GM19025 (cell line): ENCODE measurements at regions not wholly inside any gene's neighbourhood (a gene's known extent, or its start where the extent isn't known, plus 50 kb on each side); places are given as distances from the start of the nearest gene placed in this dataset.
"Not testable (repeated sequence)": the region's sequence is repeated elsewhere in the genome, so short reads cannot be mapped to it uniquely, and the experiment has no call there.

Source experiments
- ATAC-seq: cut with Tn5 transposase; IDR thresholded peaks from one replicate; pipeline ENCODE4 v1.9.1; 2021; ENCODE audit warnings: mild to moderate bottlenecking, low read depth, moderate library complexity; ENCODE audit not compliant: unreplicated experiment

GRCh38 chr12:127108360-127109215, 1158.4 kb upstream of the TMEM132C start:
- peak; percentile 67 for ATAC-seq

- no peak for ATAC-seq
Observed at GRCh38 chr12:127113945-127114344, 1153.0 kb upstream of the TMEM132C start.

GRCh38 chr12:127115468-127116035, 1151.4 kb upstream of the TMEM132C start:
- ATAC-seq = no peak

- no peak for ATAC-seq
Observed at GRCh38 chr12:127118251-127118650, 1148.7 kb upstream of the TMEM132C start.

- ATAC-seq = no peak
Observed at GRCh38 chr12:127119600-127120140, 1147.3 kb upstream of the TMEM132C start.

- ATAC-seq = no peak
Observed at GRCh38 chr12:127120851-127121250, 1146.1 kb upstream of the TMEM132C start.

- no peak for ATAC-seq
Observed at GRCh38 chr12:127121494-127122084, 1145.4 kb upstream of the TMEM132C start.

GRCh38 chr12:127125607-127126259, 1141.2 kb upstream of the TMEM132C start:
- ATAC-seq = peak; percentile 84

GRCh38 chr12:127126260-127126628, 1140.7 kb upstream of the TMEM132C start:
- peak; percentile 7 for ATAC-seq

GRCh38 chr12:127127897-127128296, 1139.1 kb upstream of the TMEM132C start:
- ATAC-seq = no peak

GRCh38 chr12:127130506-127131124, 1136.4 kb upstream of the TMEM132C start:
- ATAC-seq = no peak

GRCh38 chr12:127133675-127134335, 1133.2 kb upstream of the TMEM132C start:
- no peak for ATAC-seq

GRCh38 chr12:127140864-127141484, 1126.0 kb upstream of the TMEM132C start:
- ATAC-seq = not testable (repeated sequence)

GRCh38 chr12:127143020-127143419, 1124.0 kb upstream of the TMEM132C start:
- ATAC-seq = no peak

GRCh38 chr12:127144770-127145169, 1122.2 kb upstream of the TMEM132C start:
- no peak for ATAC-seq

- ATAC-seq = no peak
Observed at GRCh38 chr12:127145241-127145928, 1121.6 kb upstream of the TMEM132C start.

GRCh38 chr12:127145929-127146789, 1120.8 kb upstream of the TMEM132C start:
- ATAC-seq = no peak
